HG03066 (cell line): ENCODE measurements at regions not wholly inside any gene's neighbourhood (a gene's known extent, or its start where the extent isn't known, plus 50 kb on each side); places are given as distances from the start of the nearest gene placed in this dataset.

Source experiments
- ATAC-seq: cut with Tn5 transposase; IDR thresholded peaks from one replicate; pipeline ENCODE4 v1.9.1; 2021; ENCODE audit warnings: low read depth; ENCODE audit not compliant: unreplicated experiment

DNA sequence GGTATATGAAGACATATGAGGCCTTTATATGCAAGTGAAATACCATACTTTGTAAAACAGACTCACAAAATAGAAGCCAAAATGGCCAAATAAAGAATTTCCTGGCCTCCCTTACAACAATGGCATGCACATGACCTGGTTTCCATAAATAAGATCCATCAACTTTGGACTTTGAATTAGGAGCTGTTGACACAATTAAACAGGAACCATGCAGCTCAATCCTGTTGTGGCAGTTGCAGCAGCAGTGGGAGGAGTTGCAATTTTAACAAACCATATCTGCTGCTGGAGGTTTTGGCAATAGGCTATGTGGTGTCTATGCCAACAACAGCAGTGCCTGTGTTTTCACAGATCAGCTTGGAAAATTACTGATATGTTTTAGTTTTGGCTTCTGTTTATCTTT is 818.6 kb downstream of the FAM181B start:
- no peak for ATAC-seq

GRCh38 chr11:81913793-81914192 is 819.9 kb downstream of the FAM181B start:
- no peak for ATAC-seq

- no peak for ATAC-seq
These were observed 825.7 kb downstream of the FAM181B start for GRCh38 chr11:81907996-81908395.

GRCh38 chr11:81899156-81899555 is 834.5 kb downstream of the FAM181B start:
- no peak for ATAC-seq

DNA sequence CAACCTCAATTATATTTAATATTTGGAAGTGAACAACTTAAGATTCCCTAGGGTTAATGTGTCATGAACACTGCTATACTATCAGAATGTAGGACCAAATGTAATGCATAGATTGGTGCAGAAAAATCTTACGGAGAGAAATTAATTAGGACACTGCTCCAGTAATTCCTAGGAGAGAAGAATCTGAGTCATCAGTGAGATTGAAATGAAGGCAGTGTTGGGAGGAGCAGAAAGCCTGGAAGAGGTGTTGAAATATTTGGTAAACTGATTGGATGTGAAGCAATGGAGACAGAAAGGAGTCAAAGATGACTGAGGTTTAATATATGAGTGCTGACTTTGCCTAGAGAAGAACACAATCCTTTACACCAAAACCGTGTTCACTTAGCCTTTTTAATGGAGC is 836.0 kb downstream of the FAM181B start:
- no peak for ATAC-seq

- no peak for ATAC-seq
These were observed 838.4 kb downstream of the FAM181B start for GRCh38 chr11:81895258-81895657.

- no peak for ATAC-seq
These were observed 840.7 kb downstream of the FAM181B start for GRCh38 chr11:81892770-81893635.

DNA sequence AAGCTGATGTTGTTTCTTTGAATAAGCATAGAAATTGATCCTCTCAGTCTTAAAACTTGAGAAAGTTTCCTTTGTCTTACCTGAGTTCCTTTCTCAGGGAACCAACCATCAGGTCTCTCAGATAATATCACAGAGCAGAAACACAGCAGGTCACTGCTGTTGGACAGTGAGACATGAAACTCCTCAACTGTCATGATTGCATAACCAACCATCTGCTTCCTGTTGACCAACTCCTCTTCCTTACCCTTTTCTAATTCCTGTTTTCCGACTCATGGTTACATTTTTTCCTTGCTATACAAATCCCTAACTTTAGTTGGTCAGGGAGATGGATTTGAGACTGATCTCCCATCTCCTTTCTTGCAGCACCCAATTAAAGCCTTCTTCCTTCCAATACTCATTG is 845.3 kb downstream of the FAM181B start:
- ATAC-seq: no peak

GRCh38 chr11:81887671-81888070 is 846.0 kb downstream of the FAM181B start:
- ATAC-seq: no peak

DNA sequence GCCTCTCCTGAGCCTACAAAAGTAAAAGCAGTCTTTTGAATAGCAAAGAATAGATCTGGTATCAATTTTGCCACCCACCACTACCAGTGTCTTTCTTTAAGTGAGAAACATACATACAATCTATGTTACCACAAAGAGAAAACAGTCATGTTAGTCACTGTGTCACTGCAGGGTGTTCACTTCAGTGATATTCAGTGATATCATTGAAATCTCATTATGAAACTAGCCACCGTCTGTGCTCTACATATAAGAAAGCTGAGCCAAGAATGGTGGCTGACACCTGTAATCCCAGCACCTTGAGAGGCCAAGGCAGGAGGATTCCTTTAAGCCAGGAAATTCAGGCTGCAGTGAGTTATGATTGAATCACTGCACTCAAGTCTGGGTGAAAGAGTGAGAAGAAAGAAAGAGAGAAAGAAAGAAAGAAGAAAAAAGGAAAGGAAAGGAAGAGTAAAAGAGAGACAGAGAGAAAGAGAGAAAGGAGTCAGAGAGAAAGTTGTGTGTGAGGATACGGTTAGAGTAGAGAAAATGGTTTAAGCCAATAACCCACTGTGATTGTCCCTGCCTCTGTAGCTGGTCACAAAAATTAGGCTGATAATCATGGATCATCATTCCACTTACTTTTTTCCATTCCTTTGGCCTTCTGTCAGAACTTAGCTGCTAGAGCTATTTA is 847.1 kb downstream of the FAM181B start:
- no peak for ATAC-seq

- no peak for ATAC-seq
These were observed 859.0 kb downstream of the FAM181B start for GRCh38 chr11:81874635-81875034.

DNA sequence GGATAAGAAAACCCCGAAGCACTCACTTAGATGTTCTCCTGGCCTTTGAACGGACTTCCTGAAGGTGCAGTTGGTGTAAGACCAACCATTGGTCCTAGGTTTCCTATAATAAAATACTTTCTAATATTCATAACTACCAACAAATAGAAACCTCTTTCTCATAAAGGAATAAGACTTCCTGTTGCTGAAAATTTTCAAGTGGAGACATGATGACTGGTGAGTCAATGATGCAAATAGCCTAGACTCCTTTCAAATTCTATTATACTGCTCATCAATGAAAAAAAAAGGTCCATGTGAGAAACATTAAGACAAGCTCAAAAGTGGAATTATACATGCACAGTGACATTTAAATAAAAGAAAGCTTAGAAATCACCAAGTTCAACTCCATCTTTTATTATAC is 862.8 kb downstream of the FAM181B start:
- ATAC-seq: no peak

- ATAC-seq: peak; percentile 58
These were observed 863.6 kb downstream of the FAM181B start for GRCh38 chr11:81870066-81870412.

DNA sequence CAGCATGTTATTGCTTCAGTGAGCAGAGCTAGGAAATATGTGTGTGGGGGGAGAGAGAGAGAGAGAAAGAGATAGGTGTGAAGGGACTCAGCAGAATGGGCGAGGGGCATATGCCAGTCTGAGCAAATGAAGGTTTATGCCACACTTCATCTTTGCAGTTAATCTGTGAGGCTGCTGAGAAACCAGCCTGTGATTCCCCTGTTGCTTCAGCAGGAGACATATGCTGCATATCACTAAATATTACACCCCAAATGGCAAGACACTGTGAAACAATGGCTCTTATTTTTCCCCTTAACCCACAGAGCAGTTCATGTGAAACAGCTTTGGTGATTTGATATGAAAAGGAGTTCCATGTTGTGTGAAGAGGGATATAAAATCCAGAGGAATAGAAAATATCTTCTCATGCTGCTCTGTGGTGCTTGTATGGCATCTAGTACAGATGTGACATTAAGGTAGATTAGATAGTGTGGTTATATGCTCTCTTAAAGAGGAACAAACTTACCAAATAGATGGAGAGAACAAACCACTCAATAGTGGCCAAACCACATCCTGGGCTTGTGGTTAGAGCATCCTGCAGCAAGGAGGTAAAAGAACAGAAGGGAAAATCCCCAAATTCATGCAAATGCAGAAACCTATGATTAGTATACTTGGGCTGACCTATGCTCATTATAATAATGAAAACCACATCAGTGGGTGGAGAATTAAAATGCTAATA is 864.2 kb downstream of the FAM181B start:
- ATAC-seq: peak; percentile 91

- ATAC-seq: no peak
These were observed 866.8 kb downstream of the FAM181B start for GRCh38 chr11:81866896-81867295.

- ATAC-seq: no peak
These were observed 876.3 kb downstream of the FAM181B start for GRCh38 chr11:81857386-81857785.

- ATAC-seq: no peak
These were observed 879.9 kb downstream of the FAM181B start for GRCh38 chr11:81853791-81854190.

- ATAC-seq: no peak
These were observed 880.8 kb downstream of the FAM181B start for GRCh38 chr11:81852896-81853295.

DNA sequence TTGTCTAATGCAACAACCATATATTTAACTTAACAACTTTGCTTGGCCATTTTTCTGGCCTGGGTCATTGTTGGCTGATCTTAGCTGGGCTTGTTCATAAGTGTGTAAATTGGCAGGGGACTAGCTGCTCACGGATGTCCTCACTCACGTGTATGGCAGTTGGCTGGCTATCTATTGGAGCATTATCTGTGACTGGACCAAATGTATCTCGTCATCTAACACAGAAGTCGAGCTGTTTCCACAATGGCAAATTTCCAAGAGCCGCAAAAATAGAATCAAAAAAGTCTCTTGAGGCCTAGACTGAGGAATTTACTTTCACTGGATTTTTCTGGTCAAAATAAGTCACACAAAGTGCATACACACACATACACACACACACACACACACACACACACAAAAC is 893.3 kb downstream of the FAM181B start:
- no peak for ATAC-seq

- ATAC-seq: no peak
These were observed 893.7 kb downstream of the FAM181B start for GRCh38 chr11:81839976-81840375.

GRCh38 chr11:81839016-81839415 is 894.6 kb downstream of the FAM181B start:
- no peak for ATAC-seq
